GM23338 (cell line): ENCODE measurements at regions not wholly inside any gene's neighbourhood (a gene's known extent, or its start where the extent isn't known, plus 50 kb on each side); places are given as distances from the start of the nearest gene placed in this dataset.

Experiments used
- ATAC-seq: fragments of 200-7000 bp; cut with Tn5 transposase; 3 replicates; pipeline ENCODE4 v1.9.1; 2020
- DNase-seq: peaks from one replicate; pipeline ENCODE4 v3.0.0-alpha.2; 2015; ENCODE audit warnings: low spot score
- H2AFZ ChIP-seq: fragments of 200-600 bp; sonication (generic); 2 replicates; pipeline ENCODE4 v1.8.0; 2016; ENCODE audit warnings: antibody characterized with exemption, mild to moderate bottlenecking, moderate library complexity
- H3F3A ChIP-seq: fragments of 200-600 bp; sonication (generic); replicated peaks from 2 replicates; pipeline ENCODE4 v1.8.0; 2017; ENCODE audit warnings: antibody characterized with exemption, mixed run types, low read depth
- H3K27ac ChIP-seq: fragments of 200-600 bp; sonication (generic); 2 replicates; pipeline ENCODE4 v1.6.1; 2016; ENCODE audit warnings: low read depth
- H3K27me3 ChIP-seq: fragments of 200-600 bp; sonication (generic); 2 replicates; pipeline ENCODE4 v1.8.0; 2016; ENCODE audit warnings: mild to moderate bottlenecking, mixed run types, moderate library complexity; ENCODE audit not compliant: insufficient read depth
- H3K36me3 ChIP-seq: fragments of 200-600 bp; sonication (generic); 2 replicates; pipeline ENCODE4 v1.8.0; 2016; ENCODE audit warnings: mild to moderate bottlenecking; ENCODE audit not compliant: insufficient read depth
- H3K4me1 ChIP-seq: fragments of 200-600 bp; sonication (generic); 2 replicates; pipeline ENCODE4 v1.8.0; 2016; ENCODE audit warnings: mild to moderate bottlenecking, moderate library complexity; ENCODE audit not compliant: insufficient read depth
- H3K4me2 ChIP-seq: fragments of 200-600 bp; sonication (generic); 2 replicates; pipeline ENCODE4 v1.7.1; 2017; ENCODE audit warnings: mixed run types
- H3K4me3 ChIP-seq: fragments of 200-600 bp; sonication (generic); 2 replicates; pipeline ENCODE4 v1.6.1; 2016; ENCODE audit warnings: mixed run types
- H3K79me2 ChIP-seq: fragments of 200-600 bp; sonication (generic); replicated peaks from 2 replicates; pipeline ENCODE4 v1.8.0; 2017; ENCODE audit warnings: mild to moderate bottlenecking; ENCODE audit not compliant: insufficient read depth
- H3K9me2 ChIP-seq: fragments of 200-600 bp; sonication (generic); 2 replicates; pipeline ENCODE4 v1.8.0; 2017; ENCODE audit not compliant: insufficient read depth
- H4K20me1 ChIP-seq: fragments of 200-600 bp; sonication (generic); replicated peaks from 2 replicates; pipeline ENCODE4 v1.8.0; 2017; ENCODE audit warnings: mild to moderate bottlenecking; ENCODE audit not compliant: insufficient read depth
- H3K27ac Mint-ChIP-seq: 2 replicates; pipeline ENCODE4 v1.8.0; 2020; ENCODE audit warnings: inconsistent platforms, mild to moderate bottlenecking, moderate library complexity, mixed read lengths
- H3K27me3 Mint-ChIP-seq: 3 replicates; pipeline ENCODE4 v1.8.0; 2022; ENCODE audit warnings: low read depth, mild to moderate bottlenecking, moderate library complexity, mixed read lengths, inconsistent platforms; ENCODE audit not compliant: insufficient read depth, poor library complexity
- H3K36me3 Mint-ChIP-seq: 3 replicates; pipeline ENCODE4 v1.8.0; 2021; ENCODE audit warnings: low read depth, mild to moderate bottlenecking, inconsistent platforms, moderate library complexity, mixed read lengths
- H3K4me1 Mint-ChIP-seq: 3 replicates; pipeline ENCODE4 v1.8.0; 2020; ENCODE audit warnings: mild to moderate bottlenecking, inconsistent platforms, mixed read lengths
- H3K4me3 Mint-ChIP-seq: 3 replicates; pipeline ENCODE4 v1.8.0; 2021; ENCODE audit warnings: moderate library complexity, mild to moderate bottlenecking, inconsistent platforms, mixed read lengths
- H3K9me3 Mint-ChIP-seq: 3 replicates; pipeline ENCODE4 v1.8.0; 2020; ENCODE audit warnings: moderate library complexity, mild to moderate bottlenecking, inconsistent platforms, mixed read lengths
- CREB1 ChIP-seq: fragments of 250-450 bp; sonication (Bioruptor Pico); IDR thresholded peaks from 2 replicates; pipeline ENCODE4 v1.5.0; 2020; ENCODE audit warnings: low read depth, mild to moderate bottlenecking, moderate library complexity
- CTCF ChIP-seq, 2 experiments: fragments of 200-600 bp in 1 of 2; sonication (generic) in 1 of 2; conservative IDR thresholded peaks; 2 replicates each; pipeline versions ENCODE4 v1.5.1 to v1.6.1; 2016 to 2017; ENCODE audit warnings: antibody characterized with exemption in 2 of 2, low read depth in 2 of 2, mild to moderate bottlenecking in 2 of 2, moderate library complexity in 1 of 2
- EZH2 ChIP-seq: fragments of 200-600 bp; sonication (generic); IDR thresholded peaks from one replicate; pipeline ENCODE4 v1.8.0; 2017; ENCODE audit warnings: antibody characterized with exemption, mild to moderate bottlenecking, low read depth; ENCODE audit not compliant: unreplicated experiment
- NANOG ChIP-seq: IDR thresholded peaks from 2 replicates; pipeline ENCODE4 v1.6.1; 2016; ENCODE audit warnings: antibody characterized with exemption, borderline replicate concordance
- POLR2AphosphoS5 ChIP-seq: IDR thresholded peaks from 2 replicates; pipeline ENCODE4 v1.6.1; 2016; ENCODE audit warnings: antibody characterized with exemption, low read depth
- REST ChIP-seq: IDR thresholded peaks from one replicate; pipeline ENCODE4 v1.6.1; 2018; ENCODE audit warnings: antibody characterized with exemption; ENCODE audit not compliant: unreplicated experiment
- STAT1 ChIP-seq: IDR thresholded peaks from one replicate; pipeline ENCODE4 v1.6.1; 2016; ENCODE audit warnings: antibody characterized with exemption; ENCODE audit not compliant: unreplicated experiment
- ZNF114 ChIP-seq: fragments of 250-450 bp; sonication (Bioruptor Pico); IDR thresholded peaks from 2 replicates; pipeline ENCODE4 v1.5.0; 2020; ENCODE audit warnings: mild to moderate bottlenecking, moderate library complexity
- ZNF331 ChIP-seq: fragments of 250-450 bp; sonication (Bioruptor Pico); IDR thresholded peaks from 2 replicates; pipeline ENCODE4 v1.5.0; 2020; ENCODE audit warnings: low read depth, mild to moderate bottlenecking, moderate library complexity

- TF ChIP-seq CTCF (conservative IDR thresholded peaks at IDR 0.05; ENCODE audit: low read depth in 2 of 2) (no peak), ZNF331 (CRISPR knock-in tag) (no peak), POLR2AphosphoS5 (no peak), CREB1 (CRISPR knock-in tag) (no peak), ZNF114 (CRISPR knock-in tag) (no peak), NANOG (no peak)
Observed at GRCh38 chr5:32522429-32523143, 62.8 kb upstream of the SUB1 start (continued).

GRCh38 chr5:32521481-32521880 lies 63.9 kb upstream of the SUB1 start:
- Mint-ChIP-seq H3K9me3 (no peaks in the 10 kb centered on the region), H3K27ac (no peak overlapping the region), H3K36me3 (no peaks in the 10 kb centered on the region), H3K4me1 (no peaks in the 10 kb centered on the region), H3K4me3 (no peak overlapping the region), H3K27me3 (no peaks in the 10 kb centered on the region)
- H3K4me1 ChIP-seq, result no peaks in the 10 kb centered on the region
- H3K27ac ChIP-seq, result no peak overlapping the region
- DNase-seq (no peak), ATAC-seq (no peak)
- no peaks in the 10 kb centered on the region for H3K36me3 ChIP-seq
- peaks cover 5% of the 10 kb centered on the region; the same call in 1 of the 2 replicates for H3K9me2 ChIP-seq
- H4K20me1 ChIP-seq, result no peaks in the 10 kb centered on the region
- no peaks in the 10 kb centered on the region for H3K79me2 ChIP-seq
- no peak overlapping the region for H2AFZ ChIP-seq
- no peak for TF ChIP-seq REST
- no peak for TF ChIP-seq ZNF114 (CRISPR knock-in tag)
- no peak overlapping the region for H3K4me3 ChIP-seq
- no peaks in the 10 kb centered on the region for H3F3A ChIP-seq
- no peaks in the 10 kb centered on the region for H3K27me3 ChIP-seq
- H3K4me2 ChIP-seq, result no peak overlapping the region

GRCh38 chr5:32520972-32521371 lies 64.4 kb upstream of the SUB1 start:
- Histone ChIP-seq H3K9me2 (peaks cover 5% of the 10 kb centered on the region; the same call in 1 of the 2 replicates), H3K27ac (no peak overlapping the region), H3K36me3 (no peaks in the 10 kb centered on the region), H3F3A (no peaks in the 10 kb centered on the region), H3K27me3 (no peaks in the 10 kb centered on the region), H3K4me2 (no peak overlapping the region), H4K20me1 (no peaks in the 10 kb centered on the region), H2AFZ (no peak overlapping the region), H3K4me3 (no peak overlapping the region), H3K4me1 (no peaks in the 10 kb centered on the region), H3K79me2 (no peaks in the 10 kb centered on the region)
- DNase-seq, result no peak
- H3K4me1 Mint-ChIP-seq, result no peaks in the 10 kb centered on the region
- H3K36me3 Mint-ChIP-seq, result no peaks in the 10 kb centered on the region
- H3K27ac Mint-ChIP-seq, result no peak overlapping the region
- H3K27me3 Mint-ChIP-seq, result no peaks in the 10 kb centered on the region
- ATAC-seq, result no peak
- no peaks in the 10 kb centered on the region for H3K9me3 Mint-ChIP-seq
- H3K4me3 Mint-ChIP-seq, result no peak overlapping the region
- TF ChIP-seq NANOG (no peak), ZNF114 (CRISPR knock-in tag) (no peak), CTCF (conservative IDR thresholded peaks at IDR 0.05; ENCODE audit: low read depth in 2 of 2) (no peak), CREB1 (CRISPR knock-in tag) (no peak), ZNF331 (CRISPR knock-in tag) (no peak), REST (no peak), EZH2 (no peak), STAT1 (no peak)
